Loucy (cell line): ENCODE measurements at regions not wholly inside any gene's neighbourhood (a gene's known extent, or its start where the extent isn't known, plus 50 kb on each side); places are given as distances from the start of the nearest gene placed in this dataset.

Experiments
- H2AFZ ChIP-seq: fragments of 200-600 bp; sonication (generic); 2 replicates; pipeline ENCODE4 v1.6.0; 2016; ENCODE audit warnings: antibody characterized with exemption, mild to moderate bottlenecking, low read length, moderate library complexity
- H3F3A ChIP-seq: fragments of 200-600 bp; 2 replicates; pipeline ENCODE4 v1.6.0; 2016; ENCODE audit warnings: antibody characterized with exemption, low read depth, mild to moderate bottlenecking
- H3K27me3 ChIP-seq: fragments of 200-600 bp; sonication (generic); 2 replicates; pipeline ENCODE4 v1.6.1; 2014; ENCODE audit warnings: low read length, mild to moderate bottlenecking; ENCODE audit not compliant: insufficient read depth, poor library complexity, severe bottlenecking
- H3K36me3 ChIP-seq: fragments of 200-600 bp; sonication (generic); 2 replicates; pipeline ENCODE4 v1.6.1; 2016; ENCODE audit warnings: low read length; ENCODE audit not compliant: insufficient read depth
- H3K4me1 ChIP-seq: fragments of 200-600 bp; sonication (generic); 2 replicates; pipeline ENCODE4 v1.5.1; 2014; ENCODE audit warnings: low read length, mild to moderate bottlenecking; ENCODE audit not compliant: insufficient read depth, poor library complexity, severe bottlenecking
- H3K4me2 ChIP-seq: fragments of 200-600 bp; sonication (generic); 2 replicates; pipeline ENCODE4 v1.6.0; 2014; ENCODE audit warnings: antibody characterized with exemption, low read length, low read depth, mild to moderate bottlenecking; ENCODE audit not compliant: poor library complexity, severe bottlenecking
- H3K4me3 ChIP-seq: fragments of 200-600 bp; sonication (generic); 2 replicates; pipeline ENCODE4 v1.5.1; 2014; ENCODE audit warnings: low read length, mild to moderate bottlenecking, mixed read lengths; ENCODE audit not compliant: poor library complexity, severe bottlenecking
- H3K79me2 ChIP-seq: fragments of 200-600 bp; sonication (generic); 2 replicates; pipeline ENCODE4 v1.6.1; 2014; ENCODE audit warnings: low read length; ENCODE audit not compliant: insufficient read depth
- H3K9ac ChIP-seq: fragments of 200-600 bp; sonication (generic); 2 replicates; pipeline ENCODE4 v1.6.0; 2014; ENCODE audit warnings: mild to moderate bottlenecking, low read depth, low read length, moderate library complexity; ENCODE audit not compliant: poor library complexity, severe bottlenecking
- H3K9me2 ChIP-seq: fragments of 200-600 bp; sonication (generic); replicated peaks from 2 replicates; pipeline ENCODE4 v1.6.1; 2016; ENCODE audit warnings: low read depth, low read length, mixed read lengths
- H3K9me3 ChIP-seq: fragments of 200-600 bp; sonication (generic); 2 replicates; pipeline ENCODE4 v1.6.1; 2014; ENCODE audit warnings: mild to moderate bottlenecking, antibody characterized with exemption, low read length, low read depth; ENCODE audit not compliant: insufficient read depth
- H4K20me1 ChIP-seq: fragments of 200-600 bp; sonication (generic); 2 replicates; pipeline ENCODE4 v1.6.0; 2014; ENCODE audit warnings: antibody characterized with exemption, low read length, mild to moderate bottlenecking; ENCODE audit not compliant: insufficient read depth, poor library complexity, severe bottlenecking
- CTCF ChIP-seq: fragments of 200-600 bp; sonication (generic); conservative IDR thresholded peaks from 2 replicates; pipeline ENCODE4 v1.5.1; 2014; ENCODE audit warnings: mild to moderate bottlenecking, antibody characterized with exemption, low read length
- EZH2phosphoT487 ChIP-seq: fragments of 200-600 bp; IDR thresholded peaks from 2 replicates; pipeline ENCODE4 v1.6.1; 2018; ENCODE audit warnings: antibody characterized with exemption, mild to moderate bottlenecking, moderate library complexity, borderline replicate concordance

GRCh38 chr7:156107957-156108356 lies 295.7 kb upstream of the SHH start:
- no peaks in the 10 kb centered on the region for H3K4me1 ChIP-seq
- no peaks in the 10 kb centered on the region for H3K27me3 ChIP-seq
- no peaks in the 10 kb centered on the region; the same call in 1 of the 2 replicates for H3K9me3 ChIP-seq
- no peaks in the 10 kb centered on the region for H3K79me2 ChIP-seq
- H3K9ac ChIP-seq, result no peak overlapping the region
- no peaks in the 10 kb centered on the region for H3K9me2 ChIP-seq
- H4K20me1 ChIP-seq, result no peaks in the 10 kb centered on the region
- no peaks in the 10 kb centered on the region for H3F3A ChIP-seq
- H3K36me3 ChIP-seq, result no peaks in the 10 kb centered on the region
- no peak overlapping the region for H3K4me3 ChIP-seq
- no peak overlapping the region for H2AFZ ChIP-seq
- no peak for TF ChIP-seq EZH2phosphoT487
- no peak for TF ChIP-seq CTCF
- H3K4me2 ChIP-seq, result no peak overlapping the region

- Histone ChIP-seq H3F3A (no peaks in the 10 kb centered on the region), H2AFZ (no peak overlapping the region), H3K9me3 (peaks cover 4% of the 10 kb centered on the region; the same call in 1 of the 2 replicates), H3K27me3 (no peaks in the 10 kb centered on the region), H3K4me3 (no peak overlapping the region), H3K9me2 (no peaks in the 10 kb centered on the region), H3K9ac (no peak overlapping the region), H3K4me1 (no peaks in the 10 kb centered on the region), H3K4me2 (no peak overlapping the region), H3K36me3 (no peaks in the 10 kb centered on the region), H4K20me1 (no peaks in the 10 kb centered on the region), H3K79me2 (no peaks in the 10 kb centered on the region)
- TF ChIP-seq EZH2phosphoT487 (no peak), CTCF (no peak)
These were observed 293.8 kb upstream of the SHH start for GRCh38 chr7:156106107-156106426.

- H4K20me1 ChIP-seq, result no peaks in the 10 kb centered on the region
- peaks cover 5% of the 10 kb centered on the region; the same call in 1 of the 2 replicates for H3K9me3 ChIP-seq
- H3K4me2 ChIP-seq, result no peak overlapping the region
- no peak overlapping the region for H3K4me3 ChIP-seq
- no peaks in the 10 kb centered on the region for H3F3A ChIP-seq
- no peak for TF ChIP-seq EZH2phosphoT487
- no peak for TF ChIP-seq CTCF
- no peaks in the 10 kb centered on the region for H3K36me3 ChIP-seq
- H3K9ac ChIP-seq, result no peak overlapping the region
- H3K27me3 ChIP-seq, result no peaks in the 10 kb centered on the region
- no peaks in the 10 kb centered on the region for H3K9me2 ChIP-seq
- H3K4me1 ChIP-seq, result no peaks in the 10 kb centered on the region
- H2AFZ ChIP-seq, result no peak overlapping the region
- no peaks in the 10 kb centered on the region for H3K79me2 ChIP-seq
These were observed 293.3 kb upstream of the SHH start for GRCh38 chr7:156105337-156106106.
